Mesendoderm (in vitro differentiated cells): ENCODE measurements at regions not wholly inside any gene's neighbourhood (a gene's known extent, or its start where the extent isn't known, plus 50 kb on each side); places are given as distances from the start of the nearest gene placed in this dataset.

Experiments used
- DNase-seq: peaks from one replicate; pipeline ENCODE4 v3.0.0; 2013
- H2AK5ac ChIP-seq: 2 replicates; pipeline ENCODE4 v1.6.1; 2013; ENCODE audit warnings: low read length, inconsistent platforms
- H2BK120ac ChIP-seq: 2 replicates; pipeline ENCODE4 v1.6.1; 2013; ENCODE audit warnings: low read depth, mild to moderate bottlenecking, low read length, moderate library complexity, mixed read lengths
- H2BK15ac ChIP-seq: replicated peaks from 2 replicates; pipeline ENCODE4 v1.6.1; 2013; ENCODE audit warnings: low read depth, mild to moderate bottlenecking, moderate library complexity
- H2BK5ac ChIP-seq: 2 replicates; pipeline ENCODE4 v1.6.1; 2013; ENCODE audit warnings: low read length, inconsistent platforms
- H3K18ac ChIP-seq: 2 replicates; pipeline ENCODE4 v1.6.1; 2013; ENCODE audit warnings: mild to moderate bottlenecking, low read length, mixed read lengths
- H3K23ac ChIP-seq: one replicate; pipeline ENCODE4 v1.6.1; 2013; ENCODE audit warnings: low read length
- H3K27ac ChIP-seq: 2 replicates; pipeline ENCODE4 v1.5.1; 2013; ENCODE audit warnings: low read depth, mild to moderate bottlenecking, inconsistent platforms, low read length, moderate library complexity
- H3K27me3 ChIP-seq: 2 replicates; pipeline ENCODE4 v1.6.1; 2013; ENCODE audit warnings: low read length, control low read depth, mild to moderate bottlenecking, inconsistent platforms; ENCODE audit not compliant: insufficient read depth, poor library complexity
- H3K36me3 ChIP-seq: 2 replicates; pipeline ENCODE4 v1.6.1; 2013; ENCODE audit warnings: low read length, inconsistent platforms; ENCODE audit not compliant: control insufficient read depth, insufficient read depth
- H3K4ac ChIP-seq: one replicate; pipeline ENCODE4 v1.6.1; 2013; ENCODE audit warnings: low read depth, mild to moderate bottlenecking, low read length, moderate library complexity
- H3K4me1 ChIP-seq: 2 replicates; pipeline ENCODE4 v1.6.1; 2013; ENCODE audit warnings: low read depth, low read length, inconsistent platforms; ENCODE audit not compliant: control insufficient read depth
- H3K4me2 ChIP-seq: 2 replicates; pipeline ENCODE4 v1.6.1; 2013; ENCODE audit warnings: low read length
- H3K4me3 ChIP-seq: 2 replicates; pipeline ENCODE4 v1.5.1; 2013; ENCODE audit warnings: mild to moderate bottlenecking, low read length
- H3K56ac ChIP-seq: one replicate; pipeline ENCODE4 v1.6.1; 2013; ENCODE audit warnings: low read length
- H3K79me1 ChIP-seq: 2 replicates; pipeline ENCODE4 v1.6.1; 2013; ENCODE audit warnings: low read length, inconsistent platforms
- H3K79me2 ChIP-seq: 2 replicates; pipeline ENCODE4 v1.6.1; 2013; ENCODE audit warnings: mild to moderate bottlenecking, low read length; ENCODE audit not compliant: control insufficient read depth, insufficient read depth
- H3K9ac ChIP-seq: 2 replicates; pipeline ENCODE4 v1.6.1; 2013; ENCODE audit warnings: low read length, inconsistent platforms
- H4K5ac ChIP-seq: one replicate; pipeline ENCODE4 v1.6.1; 2013; ENCODE audit warnings: low read length
- H4K8ac ChIP-seq: one replicate; pipeline ENCODE4 v1.6.1; 2013; ENCODE audit warnings: low read depth, mild to moderate bottlenecking, control low read depth, low read length, moderate library complexity
- WGBS: extraction: QIAGEN DNeasy Blood & Tissue Kit; methylation state at CpG from one replicate; pipeline ENCODE4 v1.1.7; 2013; ENCODE audit warnings: low lambda C conversion rate, missing lambda C conversion rate; ENCODE audit not compliant: insufficient coverage; ENCODE audit errors: extremely low coverage; 5-methylcytosine and 5-hydroxymethylcytosine counted together

DNA sequence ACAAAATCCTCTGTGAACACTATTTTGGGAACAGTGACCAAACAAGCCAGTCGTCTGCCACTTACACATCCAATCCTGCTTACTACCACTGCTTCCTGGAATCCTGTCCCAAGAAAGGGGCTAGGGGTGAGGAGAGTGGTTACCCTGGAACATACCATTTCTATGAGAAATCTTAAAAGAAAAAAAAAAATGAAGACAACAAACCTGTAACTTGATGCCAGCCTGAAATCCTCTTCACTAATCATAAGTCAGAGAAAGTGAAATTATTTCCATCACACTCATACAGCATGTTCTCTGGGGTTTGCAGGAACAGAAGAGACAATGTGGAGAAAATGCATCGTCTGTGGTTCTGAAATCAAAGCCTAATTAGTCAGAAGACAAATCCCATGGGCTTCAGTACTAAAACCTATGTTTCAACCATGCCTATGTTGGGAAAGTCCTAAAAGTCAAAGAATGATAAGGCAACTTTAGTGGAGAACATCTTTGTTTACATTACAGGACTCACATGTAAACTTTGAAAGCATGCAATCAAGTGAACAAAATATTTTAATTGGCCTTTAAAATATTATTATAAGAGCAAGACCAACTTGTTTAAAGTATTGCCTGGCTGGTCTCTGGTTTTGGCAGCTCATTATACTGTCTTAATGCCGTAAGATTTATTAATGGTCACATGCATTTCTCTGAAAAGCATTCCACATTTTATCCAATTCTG lies 220.7 kb downstream of the LTN1 start:
- H4K5ac ChIP-seq, result no peak overlapping the region
- no peak overlapping the region for H3K9ac ChIP-seq
- no peaks in the 10 kb centered on the region for H3K27me3 ChIP-seq
- H3K18ac ChIP-seq, result no peak overlapping the region
- H3K4me3 ChIP-seq, result no peak overlapping the region
- H3K36me3 ChIP-seq, result no peaks in the 10 kb centered on the region
- H3K4me1 ChIP-seq, result no peaks in the 10 kb centered on the region
- H3K79me2 ChIP-seq, result no peaks in the 10 kb centered on the region
- no peak overlapping the region for H3K27ac ChIP-seq
- no peak overlapping the region for H2BK120ac ChIP-seq
- H2BK15ac ChIP-seq, result no peak overlapping the region
- no peaks in the 10 kb centered on the region for H3K79me1 ChIP-seq
- no peak for DNase-seq
- H3K4me2 ChIP-seq, result no peak overlapping the region
- no peak overlapping the region for H2BK5ac ChIP-seq
- H3K23ac ChIP-seq, result no peak overlapping the region
- no peak overlapping the region for H3K4ac ChIP-seq
- no peak overlapping the region for H3K56ac ChIP-seq
- no CpG with 5 or more reads among the region's 3 CpGs for WGBS
- no peak overlapping the region for H4K8ac ChIP-seq
- H2AK5ac ChIP-seq, result no peak overlapping the region

DNA sequence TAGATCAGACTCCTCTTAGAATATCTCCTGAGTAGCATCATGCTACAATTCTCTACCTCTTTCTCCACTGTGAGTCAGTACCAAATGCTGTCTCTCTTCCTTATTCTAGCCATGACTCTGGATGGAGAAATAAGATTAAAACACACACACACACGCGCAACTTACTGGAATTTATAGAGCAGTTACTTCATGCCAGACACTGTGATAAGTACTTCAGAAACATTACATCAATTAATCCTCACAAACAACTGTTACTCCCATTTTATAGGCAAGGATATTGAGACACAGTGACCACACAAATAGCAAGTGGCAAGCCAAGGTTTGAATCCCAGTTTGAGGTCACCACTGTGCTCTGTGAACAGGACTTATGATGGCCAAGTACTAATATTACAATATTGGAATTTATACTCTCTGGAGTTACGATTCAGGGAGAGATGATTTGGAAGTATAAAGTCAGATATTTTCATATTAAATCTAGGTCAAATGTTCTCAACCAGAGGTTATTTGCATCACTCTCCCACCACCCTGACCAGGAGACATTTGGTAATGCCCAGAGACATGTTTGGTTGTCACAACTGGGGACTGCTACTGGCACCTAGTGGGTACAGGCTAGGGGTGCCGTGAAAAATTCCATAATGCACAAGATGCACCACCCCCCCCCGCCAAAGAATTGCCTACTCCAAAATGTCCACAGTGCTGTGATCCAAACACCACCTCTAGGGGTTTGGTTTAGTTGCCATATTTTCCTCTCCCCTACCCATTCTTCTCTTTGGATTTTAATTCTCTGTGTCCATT lies 221.6 kb downstream of the LTN1 start:
- Histone ChIP-seq H3K4me1 (no peaks in the 10 kb centered on the region), H3K79me1 (no peaks in the 10 kb centered on the region), H3K4me3 (no peak overlapping the region), H3K36me3 (no peaks in the 10 kb centered on the region), H3K4me2 (no peak overlapping the region), H2BK120ac (no peak overlapping the region), H2BK15ac (no peak overlapping the region), H3K79me2 (no peaks in the 10 kb centered on the region), H3K23ac (no peak overlapping the region), H3K18ac (no peak overlapping the region), H3K4ac (no peak overlapping the region), H2AK5ac (no peak overlapping the region), H3K27me3 (no peaks in the 10 kb centered on the region), H3K56ac (no peak overlapping the region), H4K5ac (no peak overlapping the region), H4K8ac (no peak overlapping the region), H3K9ac (no peak overlapping the region), H3K27ac (no peak overlapping the region), H2BK5ac (no peak overlapping the region)
- WGBS, result no CpG with 5 or more reads among the region's 5 CpGs
- no peak for DNase-seq

DNA sequence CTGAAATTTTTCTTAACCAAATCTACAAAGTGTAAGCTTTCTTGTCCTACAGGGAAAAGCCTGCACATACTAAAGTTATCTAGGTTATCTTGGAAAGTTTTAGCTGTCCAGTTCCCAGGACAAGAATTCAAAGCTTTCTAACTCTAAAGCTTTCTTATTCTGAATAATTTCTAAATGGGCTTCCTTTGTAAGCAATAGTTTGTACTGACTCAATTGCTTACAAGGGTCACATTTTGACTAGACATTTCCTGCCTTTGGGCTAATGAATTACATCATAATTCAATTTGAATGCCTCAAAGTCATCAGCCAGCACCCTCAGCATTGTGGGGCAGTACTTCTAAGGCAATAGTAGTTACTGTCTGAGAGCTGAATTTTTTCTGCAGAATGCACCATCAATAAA lies 223.0 kb downstream of the LTN1 start:
- Histone ChIP-seq H3K27ac (no peak overlapping the region), H3K56ac (no peak overlapping the region), H3K4me2 (no peak overlapping the region), H3K4me1 (no peaks in the 10 kb centered on the region), H4K5ac (no peak overlapping the region), H3K9ac (no peak overlapping the region), H2BK5ac (no peak overlapping the region), H3K4me3 (no peak overlapping the region), H3K79me2 (no peaks in the 10 kb centered on the region), H3K36me3 (no peaks in the 10 kb centered on the region), H2BK15ac (no peak overlapping the region), H3K23ac (no peak overlapping the region), H2AK5ac (no peak overlapping the region), H3K18ac (no peak overlapping the region), H3K79me1 (no peaks in the 10 kb centered on the region), H3K27me3 (no peaks in the 10 kb centered on the region), H3K4ac (no peak overlapping the region), H4K8ac (no peak overlapping the region), H2BK120ac (no peak overlapping the region)
- no peak for DNase-seq

DNA sequence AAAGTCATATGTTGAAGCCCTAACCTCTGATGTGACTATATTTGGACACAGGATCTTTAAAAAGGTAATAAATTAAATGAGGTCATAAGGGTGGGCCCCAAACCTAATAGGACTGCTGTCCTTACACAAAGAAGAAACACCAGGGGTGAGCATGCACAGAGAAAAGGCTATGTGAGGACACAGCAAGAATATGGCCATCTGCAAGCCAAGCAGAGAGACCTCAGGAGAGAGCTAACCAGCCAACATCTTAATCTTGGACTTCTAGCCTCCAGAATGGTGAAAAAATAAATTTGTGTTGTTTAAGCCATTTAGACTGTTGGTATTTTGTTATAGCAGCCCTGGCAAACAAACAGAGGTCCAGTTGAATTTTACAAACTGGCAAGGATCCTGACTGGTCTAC lies 223.9 kb downstream of the LTN1 start:
- Histone ChIP-seq H3K79me1 (no peaks in the 10 kb centered on the region), H3K27ac (no peak overlapping the region), H3K4me1 (no peaks in the 10 kb centered on the region), H4K8ac (no peak overlapping the region), H3K4ac (no peak overlapping the region), H3K18ac (no peak overlapping the region), H2BK120ac (no peak overlapping the region), H2BK5ac (no peak overlapping the region), H3K36me3 (no peaks in the 10 kb centered on the region), H2AK5ac (no peak overlapping the region), H2BK15ac (no peak overlapping the region), H3K23ac (no peak overlapping the region), H3K9ac (no peak overlapping the region), H3K27me3 (no peaks in the 10 kb centered on the region), H3K4me3 (no peak overlapping the region), H4K5ac (no peak overlapping the region), H3K4me2 (no peak overlapping the region), H3K79me2 (no peaks in the 10 kb centered on the region), H3K56ac (no peak overlapping the region)
- no peak for DNase-seq

DNA sequence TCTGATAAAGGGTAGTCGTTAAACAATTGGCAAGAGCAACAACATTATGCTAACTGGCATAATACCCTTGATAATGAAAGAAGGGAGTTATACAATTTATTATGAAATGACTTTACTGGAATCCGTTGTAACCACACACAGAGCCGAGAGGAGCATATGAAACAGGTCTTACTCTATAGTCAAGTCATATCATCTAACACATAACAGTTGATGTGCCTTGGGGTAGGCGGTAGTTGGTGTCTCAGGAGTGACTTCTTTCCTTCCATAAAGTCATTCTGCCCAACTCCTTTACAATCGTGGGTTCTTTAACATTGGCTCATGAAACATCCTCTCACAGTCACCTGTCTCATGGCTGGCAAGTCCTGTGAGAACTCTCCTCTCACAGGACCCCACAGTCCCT lies 225.2 kb downstream of the LTN1 start:
- Histone ChIP-seq H3K79me2 (no peaks in the 10 kb centered on the region), H2AK5ac (no peak overlapping the region), H3K4ac (no peak overlapping the region), H3K79me1 (no peaks in the 10 kb centered on the region), H2BK5ac (no peak overlapping the region), H3K23ac (no peak overlapping the region), H3K4me1 (no peaks in the 10 kb centered on the region), H4K8ac (no peak overlapping the region), H3K4me2 (no peak overlapping the region), H3K56ac (no peak overlapping the region), H3K27me3 (no peaks in the 10 kb centered on the region), H3K27ac (no peak overlapping the region), H3K36me3 (no peaks in the 10 kb centered on the region), H2BK120ac (no peak overlapping the region), H4K5ac (no peak overlapping the region), H3K9ac (no peak overlapping the region), H2BK15ac (no peak overlapping the region), H3K18ac (no peak overlapping the region), H3K4me3 (no peak overlapping the region)
- no CpG with 5 or more reads among the region's 5 CpGs for WGBS
- DNase-seq, result no peak
